ENCODE measurements at regions not wholly inside any gene's neighbourhood (a gene's known extent, or its start where the extent isn't known, plus 50 kb on each side); places are given as distances from the start of the nearest gene placed in this dataset.

GRCh38 chr4:105068516-105068915 is 78.2 kb upstream of the TET2 start:
- TF ChIP-seq EZH2 (IDR thresholded peaks at IDR 0.05; ENCODE audit: borderline replicate concordance, low read depth, low read length, severe bottlenecking) (no peak), CTCF (IDR thresholded peaks at IDR 0.05; ENCODE audit: borderline replicate concordance, extremely low read depth, low read length, poor library complexity, severe bottlenecking) (no peak)

All from DND-41 (cell line).